ENCODE measurements at regions not wholly inside any gene's neighbourhood (a gene's known extent, or its start where the extent isn't known, plus 50 kb on each side); places are given as distances from the start of the nearest gene placed in this dataset.

GRCh38 chr5:4395752-4396151 is 744.4 kb upstream of the ADAMTS16 start:
- no peak for DNase-seq (ENCODE audit: low spot score)

- DNase-seq (ENCODE audit: low spot score), result no peak
Measured at GRCh38 chr5:4405614-4406219, 734.4 kb upstream of the ADAMTS16 start.

GRCh38 chr5:4410151-4410550 is 730.0 kb upstream of the ADAMTS16 start:
- no peak for DNase-seq (ENCODE audit: low spot score)

GRCh38 chr5:4411664-4412063 is 728.5 kb upstream of the ADAMTS16 start:
- no peak for DNase-seq (ENCODE audit: low spot score)

GRCh38 chr5:4413996-4414395 is 726.1 kb upstream of the ADAMTS16 start:
- DNase-seq (ENCODE audit: low spot score), result no peak

GRCh38 chr5:4418084-4418483 is 722.0 kb upstream of the ADAMTS16 start:
- DNase-seq (ENCODE audit: low spot score), result no peak

GRCh38 chr5:4419281-4419680 is 720.8 kb upstream of the ADAMTS16 start:
- no peak for DNase-seq (ENCODE audit: low spot score)

GRCh38 chr5:4420177-4420576 is 720.0 kb upstream of the ADAMTS16 start:
- DNase-seq (ENCODE audit: low spot score), result no peak

GRCh38 chr5:4420681-4421080 is 719.4 kb upstream of the ADAMTS16 start:
- no peak for DNase-seq (ENCODE audit: low spot score)

GRCh38 chr5:4422247-4422646 is 717.9 kb upstream of the ADAMTS16 start:
- no peak for DNase-seq (ENCODE audit: low spot score)

GRCh38 chr5:4424895-4425294 is 715.2 kb upstream of the ADAMTS16 start:
- DNase-seq (ENCODE audit: low spot score), result no peak

- DNase-seq (ENCODE audit: low spot score), result no peak
Measured at GRCh38 chr5:4440536-4440935, 699.6 kb upstream of the ADAMTS16 start.

GRCh38 chr5:4442221-4442620 is 697.9 kb upstream of the ADAMTS16 start:
- DNase-seq (ENCODE audit: low spot score), result no peak

GRCh38 chr5:4447657-4448056 is 692.5 kb upstream of the ADAMTS16 start:
- DNase-seq (ENCODE audit: low spot score), result no peak

- DNase-seq (ENCODE audit: low spot score), result no peak
Measured at GRCh38 chr5:4453655-4454054, 686.5 kb upstream of the ADAMTS16 start.

GRCh38 chr5:4479426-4479825 is 660.7 kb upstream of the ADAMTS16 start:
- no peak for DNase-seq (ENCODE audit: low spot score)

GRCh38 chr5:4480528-4481349 is 659.4 kb upstream of the ADAMTS16 start:
- no peak for DNase-seq (ENCODE audit: low spot score)

GRCh38 chr5:4487581-4487980 is 652.5 kb upstream of the ADAMTS16 start:
- no peak for DNase-seq (ENCODE audit: low spot score)

- DNase-seq (ENCODE audit: low spot score), result no peak
Measured at GRCh38 chr5:4511996-4512656, 628.0 kb upstream of the ADAMTS16 start.

GRCh38 chr5:4513381-4513780 is 626.7 kb upstream of the ADAMTS16 start:
- no peak for DNase-seq (ENCODE audit: low spot score)

- no peak for DNase-seq (ENCODE audit: low spot score)
Measured at GRCh38 chr5:4514067-4514648, 626.0 kb upstream of the ADAMTS16 start.

- DNase-seq (ENCODE audit: low spot score), result no peak
Measured at GRCh38 chr5:4518903-4519672, 621.0 kb upstream of the ADAMTS16 start.
